ENCODE measurements at regions not wholly inside any gene's neighbourhood (a gene's known extent, or its start where the extent isn't known, plus 50 kb on each side); places are given as distances from the start of the nearest gene placed in this dataset.
A peak's percentile ranks its signal among the peaks of the same experiment; 100 is the strongest.

DNA sequence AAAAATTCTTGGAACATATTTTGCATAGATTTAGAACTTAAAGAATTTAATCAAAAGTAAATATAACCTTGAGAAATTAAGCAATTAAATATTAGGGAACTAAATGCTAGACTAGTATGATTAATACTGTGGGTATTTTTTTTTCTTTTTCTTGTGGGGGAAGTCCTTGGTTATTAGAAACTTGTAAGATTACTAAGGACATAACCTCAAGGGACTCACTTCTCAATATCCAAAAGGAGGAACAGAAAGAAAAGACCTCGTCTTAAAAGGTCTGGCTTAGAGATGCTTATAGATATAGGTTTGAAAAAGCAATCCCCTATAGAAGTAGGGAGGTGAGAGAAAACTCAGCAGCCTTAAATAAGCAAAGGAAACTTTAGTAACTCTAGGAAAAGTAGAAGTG, 368.5 kb downstream of the INSC start:
- H3K27ac ChIP-seq (ENCODE audit: low read depth in 1 of 3, low read length in 2 of 3) = no peak overlapping the region
- no peaks in the 10 kb centered on the region for H3K27me3 ChIP-seq (ENCODE audit: control insufficient read depth in 3 of 3, insufficient read depth in 3 of 3, low read length in 3 of 3)
- 71 to 86% (median 75%) methylated on average over 1 of the region's 1 CpG for WGBS, 3 donors
- no peaks in the 10 kb centered on the region for H3K9me3 ChIP-seq (ENCODE audit: control insufficient read depth in 2 of 2, insufficient read depth in 1 of 2, low read depth in 1 of 2, low read length in 1 of 2)
- FAIRE-seq (no peak), DNase-seq (no peak)
- H3K4me3 ChIP-seq (ENCODE audit: low read depth in 1 of 3, low read length in 3 of 3) = no peak overlapping the region
- no peaks in the 10 kb centered on the region for H3K36me3 ChIP-seq (ENCODE audit: control insufficient read depth in 3 of 3, insufficient read depth in 2 of 3, low read depth in 1 of 3, low read length in 3 of 3)
- H3K4me1 ChIP-seq (ENCODE audit: control insufficient read depth in 3 of 3, insufficient read depth in 2 of 3, low read depth in 1 of 3, low read length in 2 of 3) = peaks cover 0 to 11% (median 2%) of the 10 kb centered on the region in 3 donors

GRCh38 chr11:15484398-15484797, 369.7 kb downstream of the INSC start:
- DNase-seq (no peak), FAIRE-seq (no peak)
- WGBS, 3 donors = 65 to 71% (median 70%) methylated on average over 2 of the region's 2 CpGs
- no peaks in the 10 kb centered on the region for H3K36me3 ChIP-seq (ENCODE audit: control insufficient read depth in 3 of 3, insufficient read depth in 2 of 3, low read depth in 1 of 3, low read length in 3 of 3)
- no peak overlapping the region for H3K4me3 ChIP-seq (ENCODE audit: low read depth in 1 of 3, low read length in 3 of 3)
- H3K27ac ChIP-seq (ENCODE audit: low read depth in 1 of 3, low read length in 2 of 3) = no peak overlapping the region
- H3K4me1 ChIP-seq (ENCODE audit: control insufficient read depth in 3 of 3, insufficient read depth in 2 of 3, low read depth in 1 of 3, low read length in 2 of 3) = peaks cover 0 to 7% (median 2%) of the 10 kb centered on the region in 3 donors
- no peaks in the 10 kb centered on the region for H3K9me3 ChIP-seq (ENCODE audit: control insufficient read depth in 2 of 2, insufficient read depth in 1 of 2, low read depth in 1 of 2, low read length in 1 of 2)
- no peaks in the 10 kb centered on the region for H3K27me3 ChIP-seq (ENCODE audit: control insufficient read depth in 3 of 3, insufficient read depth in 3 of 3, low read length in 3 of 3)

- no peak overlapping the region for H3K27ac ChIP-seq (ENCODE audit: low read depth in 1 of 3, low read length in 2 of 3)
- peaks cover 0 to 7% (median 2%) of the 10 kb centered on the region in 3 donors for H3K4me1 ChIP-seq (ENCODE audit: control insufficient read depth in 3 of 3, insufficient read depth in 2 of 3, low read depth in 1 of 3, low read length in 2 of 3)
- no peaks in the 10 kb centered on the region for H3K36me3 ChIP-seq (ENCODE audit: control insufficient read depth in 3 of 3, insufficient read depth in 2 of 3, low read depth in 1 of 3, low read length in 3 of 3)
- H3K27me3 ChIP-seq (ENCODE audit: control insufficient read depth in 3 of 3, insufficient read depth in 3 of 3, low read length in 3 of 3) = no peaks in the 10 kb centered on the region
- 66 to 81% (median 78%) methylated on average over 2 of the region's 2 CpGs for WGBS, 3 donors
- DNase-seq (no peak), FAIRE-seq (no peak)
- no peaks in the 10 kb centered on the region for H3K9me3 ChIP-seq (ENCODE audit: control insufficient read depth in 2 of 2, insufficient read depth in 1 of 2, low read depth in 1 of 2, low read length in 1 of 2)
- no peak overlapping the region for H3K4me3 ChIP-seq (ENCODE audit: low read depth in 1 of 3, low read length in 3 of 3)
These were observed 370.7 kb downstream of the INSC start for GRCh38 chr11:15485432-15485831.

DNA sequence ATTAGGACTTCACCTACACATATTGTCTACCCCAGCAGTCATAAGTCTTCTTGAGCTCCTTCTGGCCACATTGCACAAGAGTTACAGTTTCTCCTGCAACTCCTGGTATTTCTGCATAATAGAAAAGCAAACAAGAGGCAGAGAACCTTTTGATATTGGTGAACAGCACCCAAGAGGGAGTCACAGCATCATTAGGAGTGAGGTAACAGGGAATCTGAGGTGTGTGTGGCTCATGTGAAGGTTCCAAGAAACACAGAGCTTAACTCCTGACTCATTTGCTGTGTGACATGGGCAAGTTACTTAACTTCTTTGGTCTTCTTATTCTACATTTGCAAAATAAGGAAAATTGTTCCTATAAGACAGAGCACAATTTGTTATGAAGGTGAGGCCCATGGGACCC, 374.6 kb downstream of the INSC start:
- FAIRE-seq (no peak), DNase-seq (peak in 1 of 2 donors; percentile 37)
- no peak overlapping the region for H3K27ac ChIP-seq (ENCODE audit: low read depth in 1 of 3, low read length in 2 of 3)
- H3K4me1 ChIP-seq (ENCODE audit: control insufficient read depth in 3 of 3, insufficient read depth in 2 of 3, low read depth in 1 of 3, low read length in 2 of 3) = peaks cover 0 to 14% (median 0%) of the 10 kb centered on the region in 3 donors
- H3K27me3 ChIP-seq (ENCODE audit: control insufficient read depth in 3 of 3, insufficient read depth in 3 of 3, low read length in 3 of 3) = no peaks in the 10 kb centered on the region
- H3K9me3 ChIP-seq (ENCODE audit: control insufficient read depth in 2 of 2, insufficient read depth in 1 of 2, low read depth in 1 of 2, low read length in 1 of 2) = no peaks in the 10 kb centered on the region
- H3K36me3 ChIP-seq (ENCODE audit: control insufficient read depth in 3 of 3, insufficient read depth in 2 of 3, low read depth in 1 of 3, low read length in 3 of 3) = no peaks in the 10 kb centered on the region
- no peak overlapping the region for H3K4me3 ChIP-seq (ENCODE audit: low read depth in 1 of 3, low read length in 3 of 3)

GRCh38 chr11:15490535-15490934, 375.8 kb downstream of the INSC start:
- WGBS, 3 donors = 90 to 94% (median 93%) methylated on average over 1 of the region's 1 CpG
- DNase-seq = no peak
- no peak for FAIRE-seq
- Histone ChIP-seq H3K36me3 (ENCODE audit: control insufficient read depth in 3 of 3, insufficient read depth in 2 of 3, low read depth in 1 of 3, low read length in 3 of 3) (no peaks in the 10 kb centered on the region), H3K4me1 (ENCODE audit: control insufficient read depth in 3 of 3, insufficient read depth in 2 of 3, low read depth in 1 of 3, low read length in 2 of 3) (peaks cover 0 to 22% (median 0%) of the 10 kb centered on the region in 3 donors), H3K4me3 (ENCODE audit: low read depth in 1 of 3, low read length in 3 of 3) (no peak overlapping the region), H3K27me3 (ENCODE audit: control insufficient read depth in 3 of 3, insufficient read depth in 3 of 3, low read length in 3 of 3) (no peaks in the 10 kb centered on the region), H3K9me3 (ENCODE audit: control insufficient read depth in 2 of 2, insufficient read depth in 1 of 2, low read depth in 1 of 2, low read length in 1 of 2) (no peaks in the 10 kb centered on the region), H3K27ac (ENCODE audit: low read depth in 1 of 3, low read length in 2 of 3) (no peak overlapping the region)

- Histone ChIP-seq H3K36me3 (ENCODE audit: control insufficient read depth in 3 of 3, insufficient read depth in 2 of 3, low read depth in 1 of 3, low read length in 3 of 3) (no peaks in the 10 kb centered on the region), H3K9me3 (ENCODE audit: control insufficient read depth in 2 of 2, insufficient read depth in 1 of 2, low read depth in 1 of 2, low read length in 1 of 2) (no peaks in the 10 kb centered on the region), H3K4me1 (ENCODE audit: control insufficient read depth in 3 of 3, insufficient read depth in 2 of 3, low read depth in 1 of 3, low read length in 2 of 3) (peaks cover 0 to 44% (median 2%) of the 10 kb centered on the region in 3 donors), H3K4me3 (ENCODE audit: low read depth in 1 of 3, low read length in 3 of 3) (no peak overlapping the region), H3K27ac (ENCODE audit: low read depth in 1 of 3, low read length in 2 of 3) (no peak overlapping the region), H3K27me3 (ENCODE audit: control insufficient read depth in 3 of 3, insufficient read depth in 3 of 3, low read length in 3 of 3) (no peaks in the 10 kb centered on the region)
- peak in 1 of 2 donors; percentile 34 for DNase-seq
- no peak for FAIRE-seq
- WGBS, 3 donors = 52 to 66% (median 58%) methylated on average over 2 of the region's 2 CpGs
These were observed 378.3 kb downstream of the INSC start for GRCh38 chr11:15493066-15493465.

- Histone ChIP-seq H3K36me3 (ENCODE audit: control insufficient read depth in 3 of 3, insufficient read depth in 2 of 3, low read depth in 1 of 3, low read length in 3 of 3) (no peaks in the 10 kb centered on the region), H3K9me3 (ENCODE audit: control insufficient read depth in 2 of 2, insufficient read depth in 1 of 2, low read depth in 1 of 2, low read length in 1 of 2) (no peaks in the 10 kb centered on the region), H3K4me3 (ENCODE audit: low read depth in 1 of 3, low read length in 3 of 3) (no peak overlapping the region), H3K27me3 (ENCODE audit: control insufficient read depth in 3 of 3, insufficient read depth in 3 of 3, low read length in 3 of 3) (no peaks in the 10 kb centered on the region), H3K27ac (ENCODE audit: low read depth in 1 of 3, low read length in 2 of 3) (peak overlapping the region in 1 of 3 donors; percentile 83), H3K4me1 (ENCODE audit: control insufficient read depth in 3 of 3, insufficient read depth in 2 of 3, low read depth in 1 of 3, low read length in 2 of 3) (peaks cover 0 to 48% (median 2%) of the 10 kb centered on the region in 3 donors)
- WGBS, 3 donors = 40 to 57% (median 52%) methylated on average over 1 of the region's 1 CpG
- DNase-seq (peak; percentile 25 to 47), FAIRE-seq (no peak)
These were observed 379.3 kb downstream of the INSC start for GRCh38 chr11:15493921-15494620.

- Histone ChIP-seq H3K4me1 (ENCODE audit: control insufficient read depth in 3 of 3, insufficient read depth in 2 of 3, low read depth in 1 of 3, low read length in 2 of 3) (peaks cover 0 to 51% (median 2%) of the 10 kb centered on the region in 3 donors), H3K36me3 (ENCODE audit: control insufficient read depth in 3 of 3, insufficient read depth in 2 of 3, low read depth in 1 of 3, low read length in 3 of 3) (no peaks in the 10 kb centered on the region), H3K4me3 (ENCODE audit: low read depth in 1 of 3, low read length in 3 of 3) (no peak overlapping the region), H3K27me3 (ENCODE audit: control insufficient read depth in 3 of 3, insufficient read depth in 3 of 3, low read length in 3 of 3) (no peaks in the 10 kb centered on the region), H3K9me3 (ENCODE audit: control insufficient read depth in 2 of 2, insufficient read depth in 1 of 2, low read depth in 1 of 2, low read length in 1 of 2) (no peaks in the 10 kb centered on the region), H3K27ac (ENCODE audit: low read depth in 1 of 3, low read length in 2 of 3) (peak overlapping the region in 1 of 3 donors; percentile 83)
- 26 to 79% (median 29%) methylated on average over 1 of the region's 1 CpG for WGBS, 3 donors
- DNase-seq (peak in 1 of 2 donors; percentile 60), FAIRE-seq (no peak)
These were observed 380.0 kb downstream of the INSC start for GRCh38 chr11:15494740-15495139.

DNA sequence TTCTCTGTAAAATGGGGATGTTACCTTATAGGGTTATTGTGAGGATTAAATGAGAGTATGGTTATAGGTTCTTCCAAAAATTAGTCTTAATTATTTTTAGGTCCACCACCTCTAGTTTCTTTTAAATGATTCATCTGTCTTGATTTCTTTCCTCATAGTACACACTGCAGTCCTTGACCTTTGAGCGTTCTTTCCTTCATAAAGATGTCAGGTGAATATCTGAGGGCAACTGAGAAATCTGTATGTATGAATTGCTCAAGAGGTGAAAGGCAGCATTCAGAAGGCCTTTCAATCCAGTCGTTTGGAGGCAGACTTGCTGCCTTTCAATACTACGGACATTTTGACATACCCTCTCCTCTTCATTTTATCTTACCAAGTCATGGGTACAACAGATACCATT, 380.7 kb downstream of the INSC start:
- no peaks in the 10 kb centered on the region for H3K27me3 ChIP-seq (ENCODE audit: control insufficient read depth in 3 of 3, insufficient read depth in 3 of 3, low read length in 3 of 3)
- 59 to 71% (median 64%) methylated on average over 3 of the region's 3 CpGs for WGBS, 3 donors
- peak overlapping the region in 2 of 3 donors; percentile 46 to 83 for H3K27ac ChIP-seq (ENCODE audit: low read depth in 1 of 3, low read length in 2 of 3)
- no peak overlapping the region for H3K4me3 ChIP-seq (ENCODE audit: low read depth in 1 of 3, low read length in 3 of 3)
- no peaks in the 10 kb centered on the region for H3K9me3 ChIP-seq (ENCODE audit: control insufficient read depth in 2 of 2, insufficient read depth in 1 of 2, low read depth in 1 of 2, low read length in 1 of 2)
- FAIRE-seq = no peak
- H3K4me1 ChIP-seq (ENCODE audit: control insufficient read depth in 3 of 3, insufficient read depth in 2 of 3, low read depth in 1 of 3, low read length in 2 of 3) = peaks cover 0 to 56% (median 2%) of the 10 kb centered on the region in 3 donors
- H3K36me3 ChIP-seq (ENCODE audit: control insufficient read depth in 3 of 3, insufficient read depth in 2 of 3, low read depth in 1 of 3, low read length in 3 of 3) = no peaks in the 10 kb centered on the region
- peak; percentile 71 to 77 for DNase-seq

Measured in small intestine (tissue), 7 donors.